ENCODE measurements at regions not wholly inside any gene's neighbourhood (a gene's known extent, or its start where the extent isn't known, plus 50 kb on each side); places are given as distances from the start of the nearest gene placed in this dataset.
"Not testable (repeated sequence)": the region's sequence is repeated elsewhere in the genome, so short reads cannot be mapped to it uniquely, and the experiment has no call there.

GRCh38 chr4:57905965-57906364 lies 795.8 kb upstream of the IGFBP7 start:
- no peak for DNase-seq (ENCODE audit: low read depth in 2 of 2)

DNA sequence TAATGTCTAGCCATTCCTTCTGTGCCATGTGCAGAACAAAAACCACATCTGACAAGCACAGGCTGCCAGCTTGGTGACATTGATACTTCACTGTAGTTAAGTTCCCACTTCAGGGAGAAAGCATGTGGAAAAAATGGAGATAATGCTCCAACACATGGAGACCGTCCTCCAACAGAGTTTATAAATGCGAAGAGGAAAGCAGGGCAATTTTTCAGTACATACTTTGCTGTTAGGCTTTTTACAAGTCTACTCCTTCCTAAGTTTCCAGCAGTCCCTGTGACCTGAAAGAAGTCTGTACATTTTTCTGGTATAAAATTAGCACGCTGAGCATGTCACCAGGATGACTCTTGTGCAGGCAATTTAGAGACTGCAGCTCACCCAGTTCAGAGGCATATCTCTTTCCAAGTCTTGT lies 766.9 kb upstream of the IGFBP7 start:
- DNase-seq (ENCODE audit: low read depth in 2 of 2) = no peak

GRCh38 chr4:57875829-57876392 lies 765.7 kb upstream of the IGFBP7 start:
- DNase-seq (ENCODE audit: low read depth in 2 of 2) = no peak

GRCh38 chr4:57866468-57867171 lies 756.4 kb upstream of the IGFBP7 start:
- DNase-seq (ENCODE audit: low read depth in 2 of 2) = no peak

DNA sequence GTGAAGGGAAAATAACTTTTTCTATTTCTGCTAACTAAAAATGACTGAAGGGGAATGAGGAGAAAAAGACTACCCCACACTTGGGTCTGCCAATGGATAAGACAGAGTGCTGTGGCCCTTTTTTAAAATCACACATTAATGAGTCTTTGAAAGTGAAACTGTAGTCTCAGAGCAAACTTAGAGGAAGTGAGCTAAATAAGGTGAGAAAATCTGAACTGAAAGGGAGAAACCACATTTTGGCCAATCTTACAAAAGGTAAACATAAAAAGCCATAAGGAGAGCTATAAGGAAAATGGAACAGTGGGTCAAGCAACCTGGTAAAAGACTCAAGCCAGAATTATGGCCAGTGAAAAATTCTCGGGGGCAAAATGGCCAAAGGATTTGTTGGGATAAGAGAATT lies 755.1 kb upstream of the IGFBP7 start:
- DNase-seq (ENCODE audit: low read depth in 2 of 2) = no peak

- DNase-seq (ENCODE audit: low read depth in 2 of 2) = no peak
Measured at GRCh38 chr4:57854748-57855147, 744.6 kb upstream of the IGFBP7 start.

DNA sequence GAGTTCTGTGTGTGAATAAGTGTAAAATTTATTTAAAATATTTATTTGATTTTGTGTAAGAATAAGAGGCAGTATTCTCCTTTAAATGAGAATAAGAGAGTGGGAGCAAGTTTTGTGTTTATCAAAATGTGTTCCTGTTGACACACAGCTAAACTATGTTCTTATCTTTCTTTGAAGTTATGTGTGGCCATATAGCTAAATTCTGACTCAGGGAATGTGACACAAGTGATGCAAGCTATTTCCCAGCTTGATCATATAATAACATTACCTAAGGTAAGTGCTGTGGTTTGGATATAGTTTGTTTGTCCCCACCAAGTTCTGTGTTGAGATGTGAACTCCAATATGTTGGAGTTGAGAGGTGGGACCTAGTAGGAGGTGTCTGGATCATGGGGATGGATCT lies 740.0 kb upstream of the IGFBP7 start:
- DNase-seq (ENCODE audit: low read depth in 2 of 2) = no peak

DNA sequence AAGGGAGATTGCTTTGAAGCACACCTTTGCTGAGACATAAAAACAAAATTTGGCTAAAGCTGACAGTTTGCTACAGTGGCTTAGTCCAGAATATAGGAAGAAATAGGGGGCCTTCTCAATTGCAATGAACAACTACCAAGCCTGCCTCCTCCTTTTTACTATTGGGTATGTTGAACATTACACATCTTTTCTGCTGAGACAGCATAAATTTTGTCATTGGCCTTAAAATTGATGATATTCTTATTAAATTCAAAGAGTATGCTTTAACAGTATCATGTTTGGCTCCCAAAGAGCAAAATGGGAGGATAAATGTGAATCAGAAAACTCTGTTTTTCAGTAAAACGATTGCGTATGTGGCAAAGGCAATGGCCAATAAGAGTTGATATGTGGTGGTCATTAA lies 721.9 kb upstream of the IGFBP7 start:
- no peak for DNase-seq (ENCODE audit: low read depth in 2 of 2)

- DNase-seq (ENCODE audit: low read depth in 2 of 2) = no peak
Measured at GRCh38 chr4:57789666-57790065, 679.5 kb upstream of the IGFBP7 start.

- no peak for DNase-seq (ENCODE audit: low read depth in 2 of 2)
Measured at GRCh38 chr4:57777876-57778275, 667.7 kb upstream of the IGFBP7 start.

GRCh38 chr4:57774681-57775080 lies 664.5 kb upstream of the IGFBP7 start:
- DNase-seq (ENCODE audit: low read depth in 2 of 2) = no peak

DNA sequence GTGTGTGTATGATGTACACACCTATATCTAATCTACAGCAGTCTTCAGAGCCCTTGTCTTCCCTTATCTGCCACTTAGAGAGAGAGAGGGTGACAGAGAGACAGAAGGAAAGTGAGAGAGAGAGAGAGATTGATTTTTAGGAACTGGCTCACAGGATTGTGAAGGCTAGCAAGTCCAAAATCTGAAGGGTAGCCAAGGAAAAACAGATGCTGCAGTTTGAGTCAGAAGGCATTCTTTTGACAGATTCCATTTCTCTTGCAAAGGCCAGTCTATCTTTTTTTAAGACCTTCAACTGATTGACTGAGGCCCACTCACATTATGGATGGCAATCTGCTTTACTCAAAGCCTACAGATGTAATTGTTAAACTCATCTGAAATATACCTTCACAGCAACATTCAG lies 664.0 kb upstream of the IGFBP7 start:
- DNase-seq (ENCODE audit: low read depth in 2 of 2) = no peak

DNA sequence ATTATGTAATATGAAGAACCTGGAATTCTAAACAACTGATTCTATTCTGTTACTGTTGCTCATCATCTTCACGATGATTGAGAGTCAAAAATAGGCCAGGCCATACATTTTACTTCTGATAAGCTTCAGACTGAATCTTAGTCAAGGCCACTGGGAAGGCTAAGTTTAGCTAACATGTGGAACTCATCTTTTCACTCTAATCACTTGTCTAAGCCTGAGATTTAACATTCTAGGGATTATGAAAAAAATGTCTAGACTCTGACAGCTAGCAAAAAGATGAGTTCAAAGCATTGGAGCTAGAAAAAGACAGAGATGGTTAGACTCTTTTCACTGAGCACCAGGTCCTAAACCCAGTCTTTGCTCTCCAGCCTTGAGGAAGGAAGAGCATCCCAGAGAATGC lies 656.2 kb upstream of the IGFBP7 start:
- no peak for DNase-seq (ENCODE audit: low read depth in 2 of 2)

DNA sequence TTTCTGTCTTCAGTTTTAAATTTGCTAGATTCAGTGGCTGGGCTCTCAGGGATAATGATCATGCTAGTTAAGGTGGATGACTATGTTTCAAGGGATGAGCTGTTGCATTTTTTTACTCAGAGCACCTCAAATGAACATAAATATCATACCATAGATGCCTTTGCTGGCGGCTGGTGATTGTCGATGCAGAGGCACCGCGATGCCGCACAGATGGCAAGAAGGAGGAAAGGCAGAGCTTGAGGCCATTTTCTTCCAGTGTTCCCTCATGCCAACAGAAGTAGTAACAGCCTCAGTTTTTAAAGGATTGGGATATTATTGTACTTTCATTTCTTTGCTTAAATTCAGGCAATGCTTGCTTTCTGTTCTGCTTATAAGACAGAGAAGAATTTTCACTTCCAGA lies 654.7 kb upstream of the IGFBP7 start:
- DNase-seq (ENCODE audit: low read depth in 2 of 2) = no peak

- DNase-seq (ENCODE audit: low read depth in 2 of 2) = no peak
Measured at GRCh38 chr4:57763070-57763469, 652.9 kb upstream of the IGFBP7 start.

DNA sequence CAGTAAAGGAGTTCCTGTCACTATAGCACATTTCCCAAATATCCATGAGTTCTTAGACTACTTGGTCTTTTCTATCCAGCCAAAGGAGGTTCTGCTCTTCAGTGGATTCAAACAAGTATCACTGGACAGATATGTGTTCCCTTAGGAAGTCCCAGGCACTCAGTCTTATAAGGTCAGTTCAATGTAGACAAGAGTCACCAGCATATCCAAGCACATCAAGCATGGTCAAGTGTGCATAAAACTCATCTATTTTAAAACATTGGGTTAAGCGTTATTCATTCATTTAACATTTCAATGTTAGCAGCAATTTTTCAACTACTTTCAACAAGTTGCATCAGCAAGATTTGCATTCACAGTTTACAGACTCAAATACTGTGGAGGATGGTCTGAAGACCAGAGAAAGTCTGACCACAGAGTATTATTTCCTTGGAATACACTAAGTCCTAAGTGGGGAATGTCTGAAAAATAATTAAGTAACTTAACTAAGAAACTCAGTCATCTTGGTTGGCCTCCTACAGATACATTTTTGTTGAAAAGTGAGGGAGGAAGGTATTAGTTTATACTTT lies 630.5 kb upstream of the IGFBP7 start:
- DNase-seq (ENCODE audit: low read depth in 2 of 2) = no peak

GRCh38 chr4:57736781-57737180 lies 626.6 kb upstream of the IGFBP7 start:
- no peak for DNase-seq (ENCODE audit: low read depth in 2 of 2)

GRCh38 chr4:57734104-57734670 lies 624.0 kb upstream of the IGFBP7 start:
- DNase-seq (ENCODE audit: low read depth in 2 of 2) = no peak

- DNase-seq (ENCODE audit: low read depth in 2 of 2) = not testable (repeated sequence)
Measured at GRCh38 chr4:57729775-57730570, 619.8 kb upstream of the IGFBP7 start.

DNA sequence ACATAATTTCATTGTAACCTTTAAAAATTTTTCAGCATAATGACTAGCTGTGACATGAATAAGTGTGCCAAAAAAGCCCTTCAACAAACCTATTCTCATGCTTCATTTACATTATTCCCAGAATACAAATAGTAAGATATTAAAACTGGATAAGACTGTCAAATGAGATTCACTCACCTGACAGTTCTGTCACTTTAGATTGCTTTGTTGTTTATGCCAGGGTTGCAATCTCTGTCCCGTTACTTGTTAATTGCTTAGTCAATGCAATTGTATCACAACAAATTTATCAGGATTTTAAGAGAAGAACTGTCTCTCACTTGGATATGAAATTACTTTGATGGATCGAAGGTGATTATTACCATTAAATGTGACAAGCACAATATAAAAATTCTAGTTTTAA lies 616.0 kb upstream of the IGFBP7 start:
- DNase-seq (ENCODE audit: low read depth in 2 of 2) = no peak

- DNase-seq (ENCODE audit: low read depth in 2 of 2) = no peak
Measured at GRCh38 chr4:57719456-57719855, 609.3 kb upstream of the IGFBP7 start.

DNA sequence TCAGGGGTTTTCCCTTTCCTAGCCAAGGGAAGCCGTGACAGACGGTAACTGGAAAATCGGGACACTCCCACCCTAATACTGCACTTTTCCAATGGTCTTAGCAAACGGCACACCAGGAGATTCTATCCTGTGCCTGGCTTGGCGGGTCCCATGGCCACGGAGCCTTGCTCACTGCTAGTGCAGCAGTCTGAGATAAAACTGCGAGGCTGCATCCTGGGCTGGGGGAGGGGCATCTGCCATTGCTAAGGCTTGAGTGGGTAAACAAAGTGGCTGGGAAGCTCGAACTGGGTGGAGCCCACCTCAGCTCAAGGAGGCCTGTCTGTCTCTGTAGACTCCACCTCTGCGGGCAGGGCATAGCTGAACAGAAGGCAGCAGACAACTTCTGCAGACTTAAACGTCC lies 604.1 kb upstream of the IGFBP7 start:
- not testable (repeated sequence) for DNase-seq (ENCODE audit: low read depth in 2 of 2)

Measured in dermis microvascular lymphatic vessel endothelial cell (primary cell).